Keratinocyte (primary cell): ENCODE measurements at regions not wholly inside any gene's neighbourhood (a gene's known extent, or its start where the extent isn't known, plus 50 kb on each side); places are given as distances from the start of the nearest gene placed in this dataset.

ENCODE experiments used
- DNase-seq: peaks from one replicate; pipeline ENCODE4 v3.0.0-alpha.2; 2011; ENCODE audit warnings: low read depth, missing footprints, low spot score
- FAIRE-seq: peaks from 2 replicates; lab custom pipeline; 2011; peaks lifted over from hg19 to GRCh38; lab: Jason Lieb, UNC
- H2AFZ ChIP-seq: 2 replicates; pipeline ENCODE4 v1.6.0; 2012; ENCODE audit warnings: low read length, control low read depth, inconsistent platforms; ENCODE audit not compliant: control insufficient read depth
- H3K27ac ChIP-seq: 2 replicates; pipeline ENCODE4 v1.5.1; 2011; ENCODE audit warnings: low read length; ENCODE audit not compliant: control insufficient read depth, insufficient read depth
- H3K27me3 ChIP-seq: 3 replicates; pipeline ENCODE4 v1.6.0; 2011; ENCODE audit warnings: low read length; ENCODE audit not compliant: control insufficient read depth, insufficient read depth; ENCODE audit errors: extremely low read depth
- H3K36me3 ChIP-seq, 2 experiments: 2 replicates in 1 of 2; 3 replicates in 1 of 2; pipeline ENCODE4 v1.5.1; 2011; ENCODE audit warnings: low read length in 2 of 2, mild to moderate bottlenecking in 1 of 2; ENCODE audit not compliant: control insufficient read depth in 2 of 2, insufficient read depth in 2 of 2; ENCODE audit errors: extremely low read depth in 1 of 2
- H3K4me1 ChIP-seq: 3 replicates; pipeline ENCODE4 v1.5.1; 2011; ENCODE audit warnings: low read length; ENCODE audit not compliant: control insufficient read depth, insufficient read depth; ENCODE audit errors: extremely low read depth
- H3K4me2 ChIP-seq: 3 replicates; pipeline ENCODE4 v1.6.0; 2011; ENCODE audit warnings: low read depth, low read length; ENCODE audit not compliant: control insufficient read depth, insufficient read depth; ENCODE audit errors: extremely low read depth
- H3K4me3 ChIP-seq, 3 experiments: fragments of 200-600 bp in 1 of 3; sonication (generic) in 1 of 3; 2 replicates in 2 of 3; 3 replicates in 1 of 3; pipeline ENCODE4 v1.5.1; 2011 to 2016; ENCODE audit warnings: low read length in 3 of 3, mild to moderate bottlenecking in 3 of 3, control low read depth in 2 of 3, inconsistent platforms in 1 of 3, low read depth in 1 of 3, mixed read lengths in 1 of 3, mixed run types in 1 of 3, moderate library complexity in 1 of 3; ENCODE audit not compliant: control insufficient read depth in 2 of 3, insufficient read depth in 2 of 3; ENCODE audit errors: extremely low read depth in 1 of 3
- H3K79me2 ChIP-seq: 2 replicates; pipeline ENCODE4 v1.6.0; 2012; ENCODE audit warnings: low read length; ENCODE audit not compliant: control insufficient read depth, insufficient read depth
- H3K9ac ChIP-seq: 3 replicates; pipeline ENCODE4 v1.6.0; 2011; ENCODE audit warnings: low read length; ENCODE audit not compliant: control insufficient read depth, insufficient read depth; ENCODE audit errors: extremely low read depth
- H3K9me1 ChIP-seq: 3 replicates; pipeline ENCODE4 v1.6.0; 2011; ENCODE audit warnings: low read length; ENCODE audit not compliant: control insufficient read depth, insufficient read depth; ENCODE audit errors: extremely low read depth
- H3K9me3 ChIP-seq: 2 replicates; pipeline ENCODE4 v1.5.1; 2012; ENCODE audit warnings: low read depth, low read length; ENCODE audit not compliant: control insufficient read depth
- H4K20me1 ChIP-seq: 3 replicates; pipeline ENCODE4 v1.6.0; 2011; ENCODE audit warnings: low read length; ENCODE audit not compliant: control insufficient read depth, insufficient read depth; ENCODE audit errors: extremely low read depth
- CTCF ChIP-seq, 3 experiments: IDR thresholded peaks in 1 of 3; conservative IDR thresholded peaks in 1 of 3; optimal IDR thresholded peaks in 1 of 3; 2 replicates in 2 of 3; 3 replicates in 1 of 3; pipeline versions ENCODE3 to v1.5.1; 2011; ENCODE audit warnings: low read length in 3 of 3, mild to moderate bottlenecking in 3 of 3, moderate library complexity in 2 of 3, control low read depth in 1 of 3, inconsistent platforms in 1 of 3; ENCODE audit not compliant: insufficient read depth in 2 of 3; ENCODE audit errors: extremely low read depth in 1 of 3
- EZH2 ChIP-seq: IDR thresholded peaks from one replicate; pipeline ENCODE4 v1.6.1; 2012; ENCODE audit warnings: inconsistent platforms, mild to moderate bottlenecking, low read length, moderate library complexity
- dilution Hi-C: fragments of 300-500 bp; cut with MboI; formaldehyde crosslinking; loops from one replicate; pipeline ENCODE4 v1.7.0; 2020; ENCODE audit warnings: low sequenced_read_pairs; ENCODE audit not compliant: extremely low pct_ligation_motif_present

- Histone ChIP-seq H3K27me3 (no peaks in the 10 kb centered on the region), H3K27ac (no peak overlapping the region), H3K9me1 (no peaks in the 10 kb centered on the region), H3K9me3 (no peaks in the 10 kb centered on the region), H4K20me1 (no peaks in the 10 kb centered on the region), H3K36me3 (no peaks in the 10 kb centered on the region), H3K4me3 (no peak overlapping the region), H3K4me1 (no peaks in the 10 kb centered on the region), H3K9ac (no peak overlapping the region), H3K4me2 (no peak overlapping the region), H2AFZ (no peak overlapping the region), H3K79me2 (no peaks in the 10 kb centered on the region)
- dilution Hi-C loops: no loop called here
- no peak for TF ChIP-seq EZH2
- TF ChIP-seq CTCF (optimal IDR thresholded peaks at IDR 0.05 in 1 of 3, IDR thresholded peaks at IDR 0.05 in 1 of 3, conservative IDR thresholded peaks at IDR 0.05 in 1 of 3; ENCODE audit: extremely low read depth in 1 of 3, insufficient read depth in 2 of 3, low read length in 3 of 3): no peak
- DNase-seq (no peak), FAIRE-seq (no peak)
Observed at GRCh38 chr19:28718909-28719308, 494.0 kb downstream of the UQCRFS1 start.

- no peak overlapping the region for H3K4me2 ChIP-seq
- no peak overlapping the region for H3K4me3 ChIP-seq
- no peaks in the 10 kb centered on the region for H3K9me1 ChIP-seq
- H3K4me1 ChIP-seq: no peaks in the 10 kb centered on the region
- TF ChIP-seq EZH2: no peak
- no peak for TF ChIP-seq CTCF (optimal IDR thresholded peaks at IDR 0.05 in 1 of 3, IDR thresholded peaks at IDR 0.05 in 1 of 3, conservative IDR thresholded peaks at IDR 0.05 in 1 of 3; ENCODE audit: extremely low read depth in 1 of 3, insufficient read depth in 2 of 3, low read length in 3 of 3)
- H2AFZ ChIP-seq: no peak overlapping the region
- no peaks in the 10 kb centered on the region for H3K79me2 ChIP-seq
- no peaks in the 10 kb centered on the region for H3K36me3 ChIP-seq
- no peak for DNase-seq
- H4K20me1 ChIP-seq: no peaks in the 10 kb centered on the region
- no peak overlapping the region for H3K9ac ChIP-seq
- dilution Hi-C loops: no loop called here
- H3K27me3 ChIP-seq: no peaks in the 10 kb centered on the region
- FAIRE-seq: no peak
- H3K9me3 ChIP-seq: no peaks in the 10 kb centered on the region
- H3K27ac ChIP-seq: no peak overlapping the region
Observed at GRCh38 chr19:28715157-28715556, 497.8 kb downstream of the UQCRFS1 start.
